Peyer's patch (tissue), 4 donors: ENCODE measurements at regions not wholly inside any gene's neighbourhood (a gene's known extent, or its start where the extent isn't known, plus 50 kb on each side); places are given as distances from the start of the nearest gene placed in this dataset.

Experiments
- POLR2A ChIP-seq, 2 donors: fragments of 450-650 bp; IDR thresholded peaks; one replicate each; pipeline ENCODE4 v1.5.1; 2017; ENCODE audit warnings: antibody characterized with exemption in 2 of 2, mild to moderate bottlenecking in 2 of 2, moderate library complexity in 2 of 2
- TF ChIP-seq, protein P1 (sequence below), 6 experiments: fragments of 450-650 bp in 4 of 6; fragments of 200-600 bp in 2 of 6; sonication (generic) in 1 of 6; IDR thresholded peaks; one replicate each; pipeline ENCODE4 v1.5.1; 2017 to 2019; ENCODE audit warnings: antibody characterized with exemption in 6 of 6, mild to moderate bottlenecking in 3 of 6, moderate library complexity in 1 of 6

DNA sequence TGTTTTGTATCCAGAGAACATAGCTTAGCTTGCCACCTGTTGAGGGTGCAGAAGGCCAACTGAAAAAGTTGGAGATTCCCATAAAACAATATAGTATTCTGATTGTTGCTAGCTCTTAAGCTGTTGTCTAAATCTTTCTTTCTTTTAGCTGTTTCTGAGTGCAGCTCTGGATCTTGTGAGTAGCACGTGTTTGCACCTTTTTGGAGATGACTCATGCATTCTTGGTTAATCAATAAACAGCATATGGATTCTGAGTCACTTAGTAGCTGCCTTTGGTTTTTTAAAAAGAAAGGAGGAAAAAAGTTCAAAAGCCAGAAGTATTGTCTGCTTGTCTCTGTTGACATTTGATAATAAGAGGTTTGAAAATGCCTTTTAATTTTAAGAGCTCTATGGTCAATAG lies 483.0 kb upstream of the FSIP2 start:
- TF ChIP-seq, protein P1, sequence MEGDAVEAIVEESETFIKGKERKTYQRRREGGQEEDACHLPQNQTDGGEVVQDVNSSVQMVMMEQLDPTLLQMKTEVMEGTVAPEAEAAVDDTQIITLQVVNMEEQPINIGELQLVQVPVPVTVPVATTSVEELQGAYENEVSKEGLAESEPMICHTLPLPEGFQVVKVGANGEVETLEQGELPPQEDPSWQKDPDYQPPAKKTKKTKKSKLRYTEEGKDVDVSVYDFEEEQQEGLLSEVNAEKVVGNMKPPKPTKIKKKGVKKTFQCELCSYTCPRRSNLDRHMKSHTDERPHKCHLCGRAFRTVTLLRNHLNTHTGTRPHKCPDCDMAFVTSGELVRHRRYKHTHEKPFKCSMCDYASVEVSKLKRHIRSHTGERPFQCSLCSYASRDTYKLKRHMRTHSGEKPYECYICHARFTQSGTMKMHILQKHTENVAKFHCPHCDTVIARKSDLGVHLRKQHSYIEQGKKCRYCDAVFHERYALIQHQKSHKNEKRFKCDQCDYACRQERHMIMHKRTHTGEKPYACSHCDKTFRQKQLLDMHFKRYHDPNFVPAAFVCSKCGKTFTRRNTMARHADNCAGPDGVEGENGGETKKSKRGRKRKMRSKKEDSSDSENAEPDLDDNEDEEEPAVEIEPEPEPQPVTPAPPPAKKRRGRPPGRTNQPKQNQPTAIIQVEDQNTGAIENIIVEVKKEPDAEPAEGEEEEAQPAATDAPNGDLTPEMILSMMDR (IDR thresholded peaks at IDR 0.05), result no peak
- no peak for TF ChIP-seq POLR2A (IDR thresholded peaks at IDR 0.05)
